ENCODE measurements at regions not wholly inside any gene's neighbourhood (a gene's known extent, or its start where the extent isn't known, plus 50 kb on each side); places are given as distances from the start of the nearest gene placed in this dataset.

- TF ChIP-seq CTCF (IDR thresholded peaks at IDR 0.05) (no peak), POLR2A (IDR thresholded peaks at IDR 0.05; ENCODE audit: low read depth) (no peak), POLR2AphosphoS5 (IDR thresholded peaks at IDR 0.05) (no peak), EP300 (IDR thresholded peaks at IDR 0.05) (no peak)
Measured at GRCh38 chr7:130794619-130794922, 60.6 kb upstream of the KLF14 start.

Measured in esophagus muscularis mucosa (tissue), 4 donors.